ENCODE measurements at regions not wholly inside any gene's neighbourhood (a gene's known extent, or its start where the extent isn't known, plus 50 kb on each side); places are given as distances from the start of the nearest gene placed in this dataset.

GRCh38 chr20:50358166-50358565, 152.0 kb upstream of the PTPN1 start (continued):
- no peak for TF ChIP-seq ZNF280A (IDR thresholded peaks at IDR 0.05; ENCODE audit: low read depth, partially characterized antibody)
- no peak for TF ChIP-seq NFXL1 (CRISPR knock-in tag; IDR thresholded peaks at IDR 0.05)
- no peak for TF ChIP-seq ELK1 (CRISPR knock-in tag; IDR thresholded peaks at IDR 0.05)
- no peak for TF ChIP-seq ZNF512 (tag; IDR thresholded peaks at IDR 0.05)
- TF ChIP-seq RAD21 (CRISPR knock-in tag; conservative IDR thresholded peaks at IDR 0.05 in 1 of 2, IDR thresholded peaks at IDR 0.05 in 1 of 2), result no peak

- in situ Hi-C loops (cut with MboI) (no loop called here), intact Hi-C loops (cut with micrococcal nuclease) (no loop called here)
- H2AFZ ChIP-seq (ENCODE audit: low read depth, low read length), result no peak overlapping the region
- H3K4me3 ChIP-seq, result no peak overlapping the region
- TF ChIP-seq ZBTB11 (CRISPR knock-in tag; IDR thresholded peaks at IDR 0.05) (0 out of 6 replicates have a peak, but pooled peaks of 1 of the 3 experiments have one; percentile 20), SREBF2 (CRISPR knock-in tag; IDR thresholded peaks at IDR 0.05) (no peak), ZBTB26 (CRISPR knock-in tag; IDR thresholded peaks at IDR 0.05) (no peak)
- H3K9me3 ChIP-seq (replicated peaks; ENCODE audit: control insufficient read depth, insufficient read depth, low read depth, low read length), result no peaks in the 10 kb centered on the region
- POLR2A ChIA-PET, result no interaction called here
- H3K9me1 ChIP-seq (ENCODE audit: control insufficient read depth, insufficient read depth, low read length), result no peaks in the 10 kb centered on the region
- H3K27ac ChIP-seq (ENCODE audit: extremely low read depth, low read depth, low read length), result no peak overlapping the region
- no peaks in the 10 kb centered on the region; a peak in 1 of 5 replicates for H3K27me3 ChIP-seq (ENCODE audit: control insufficient read depth in 2 of 2, insufficient read depth in 2 of 2, low read length in 2 of 2)
- peaks cover 9 to 11% of the 10 kb centered on the region in 2 experiments; a peak in 4 of 5 replicates for H3K4me1 ChIP-seq (replicated peaks in 1 of 2; ENCODE audit: control insufficient read depth in 2 of 2, insufficient read depth in 2 of 2, low read length in 2 of 2)
- CTCF ChIA-PET (ENCODE audit: low intra/inter-chr PET ratio), result no interaction called here
- DNase-seq (ENCODE audit: extremely low read depth in 1 of 4, low spot score in 3 of 4) (no peak), ATAC-seq (no peak), FAIRE-seq (no peak)
- H4K20me1 ChIP-seq (replicated peaks; ENCODE audit: control insufficient read depth, insufficient read depth, low read length), result 0 out of 2 replicates have a peak, but pooled peaks cover 3% of the 10 kb centered on the region
- BruUV-seq (replicated peaks), result no TSS peak
- WGBS (ENCODE audit: insufficient coverage, low coverage, missing lambda C conversion rate), result 39% methylated on average over 13 of the region's 13 CpGs
- H3K9ac ChIP-seq (ENCODE audit: insufficient read depth in 1 of 2, low read depth in 2 of 2, low read length in 2 of 2), result no peak overlapping the region
- H3K4me2 ChIP-seq (ENCODE audit: insufficient read depth, low read length), result no peak overlapping the region
- no peaks in the 10 kb centered on the region for H3K79me2 ChIP-seq (ENCODE audit: control insufficient read depth, insufficient read depth, low read length)
- no peaks in the 10 kb centered on the region for H3K36me3 ChIP-seq (ENCODE audit: control insufficient read depth, insufficient read depth, low read length)
These were observed 151.2 kb upstream of the PTPN1 start for GRCh38 chr20:50358971-50359370.

Measured in K562 (cell line).